OCI-LY1 (cell line): ENCODE measurements at regions not wholly inside any gene's neighbourhood (a gene's known extent, or its start where the extent isn't known, plus 50 kb on each side); places are given as distances from the start of the nearest gene placed in this dataset.

Experiments used
- H2AFZ ChIP-seq: fragments of 200-600 bp; sonication (generic), shearing (Covaris generic); 2 replicates; pipeline ENCODE4 v1.6.0; 2014; ENCODE audit warnings: antibody characterized with exemption, mild to moderate bottlenecking, low read length
- H3F3A ChIP-seq: fragments of 200-600 bp; sonication (generic), shearing (Covaris generic); 2 replicates; pipeline ENCODE4 v1.6.0; 2014; ENCODE audit warnings: mild to moderate bottlenecking, antibody characterized with exemption, low read length, moderate library complexity; ENCODE audit not compliant: insufficient read depth
- H3K27ac ChIP-seq: fragments of 200-600 bp; sonication (generic); 2 replicates; pipeline ENCODE4 v1.5.1; 2014; ENCODE audit warnings: low read length, mixed run types, mild to moderate bottlenecking, low read depth; ENCODE audit not compliant: poor library complexity, severe bottlenecking
- H3K27me3 ChIP-seq: fragments of 200-600 bp; sonication (generic); 2 replicates; pipeline ENCODE4 v1.6.0; 2014; ENCODE audit warnings: antibody characterized with exemption, mild to moderate bottlenecking, low read length, moderate library complexity; ENCODE audit not compliant: insufficient read depth
- H3K36me3 ChIP-seq: fragments of 200-600 bp; sonication (generic); 2 replicates; pipeline ENCODE4 v1.6.1; 2014; ENCODE audit warnings: mild to moderate bottlenecking, antibody characterized with exemption, low read length, moderate library complexity, mixed read lengths; ENCODE audit not compliant: insufficient read depth
- H3K4me1 ChIP-seq: fragments of 200-600 bp; sonication (generic); 2 replicates; pipeline ENCODE4 v1.5.1; 2014; ENCODE audit warnings: mild to moderate bottlenecking, low read length, moderate library complexity; ENCODE audit not compliant: insufficient read depth, severe bottlenecking
- H3K4me2 ChIP-seq: fragments of 200-600 bp; sonication (generic), shearing (Covaris generic); 2 replicates; pipeline ENCODE4 v1.6.1; 2014; ENCODE audit warnings: low read length
- H3K4me3 ChIP-seq: fragments of 200-600 bp; sonication (generic); 2 replicates; pipeline ENCODE4 v1.5.1; 2014; ENCODE audit warnings: low read length, low read depth, mild to moderate bottlenecking, mixed read lengths; ENCODE audit not compliant: poor library complexity, severe bottlenecking
- H3K79me2 ChIP-seq: fragments of 200-600 bp; shearing (Covaris generic); 2 replicates; pipeline ENCODE4 v1.6.1; 2016; ENCODE audit warnings: mixed run types, low read length, mixed read lengths; ENCODE audit not compliant: insufficient read depth
- H3K9ac ChIP-seq: fragments of 200-600 bp; sonication (generic), shearing (Covaris generic); 2 replicates; pipeline ENCODE4 v1.6.1; 2014; ENCODE audit warnings: mild to moderate bottlenecking, low read length, mixed read lengths
- H3K9me2 ChIP-seq: fragments of 200-600 bp; sonication (generic), shearing (Covaris generic); 2 replicates; pipeline ENCODE4 v1.6.1; 2014; ENCODE audit warnings: low read depth, mild to moderate bottlenecking, low read length, mixed read lengths
- H3K9me3 ChIP-seq: fragments of 200-600 bp; shearing (Covaris generic); 2 replicates; pipeline ENCODE4 v1.6.1; 2014; ENCODE audit warnings: low read length, mixed read lengths
- H4K20me1 ChIP-seq: fragments of 200-600 bp; sonication (generic), shearing (Covaris generic); 2 replicates; pipeline ENCODE4 v1.6.0; 2016; ENCODE audit warnings: mild to moderate bottlenecking, low read length; ENCODE audit not compliant: insufficient read depth
- EZH2 ChIP-seq: fragments of 200-600 bp; sonication (generic), shearing (Covaris generic); IDR thresholded peaks from 2 replicates; pipeline ENCODE4 v1.8.0; 2017; ENCODE audit warnings: borderline replicate concordance, mixed run types, mild to moderate bottlenecking, antibody characterized with exemption, low read length, moderate library complexity, mixed read lengths
- TF ChIP-seq, protein P1 (sequence below): fragments of 200-600 bp; sonication (generic), shearing (Covaris generic); IDR thresholded peaks from 2 replicates; pipeline ENCODE4 v1.5.1; 2017; ENCODE audit warnings: mild to moderate bottlenecking, antibody characterized with exemption, low read length, moderate library complexity, mixed read lengths

DNA sequence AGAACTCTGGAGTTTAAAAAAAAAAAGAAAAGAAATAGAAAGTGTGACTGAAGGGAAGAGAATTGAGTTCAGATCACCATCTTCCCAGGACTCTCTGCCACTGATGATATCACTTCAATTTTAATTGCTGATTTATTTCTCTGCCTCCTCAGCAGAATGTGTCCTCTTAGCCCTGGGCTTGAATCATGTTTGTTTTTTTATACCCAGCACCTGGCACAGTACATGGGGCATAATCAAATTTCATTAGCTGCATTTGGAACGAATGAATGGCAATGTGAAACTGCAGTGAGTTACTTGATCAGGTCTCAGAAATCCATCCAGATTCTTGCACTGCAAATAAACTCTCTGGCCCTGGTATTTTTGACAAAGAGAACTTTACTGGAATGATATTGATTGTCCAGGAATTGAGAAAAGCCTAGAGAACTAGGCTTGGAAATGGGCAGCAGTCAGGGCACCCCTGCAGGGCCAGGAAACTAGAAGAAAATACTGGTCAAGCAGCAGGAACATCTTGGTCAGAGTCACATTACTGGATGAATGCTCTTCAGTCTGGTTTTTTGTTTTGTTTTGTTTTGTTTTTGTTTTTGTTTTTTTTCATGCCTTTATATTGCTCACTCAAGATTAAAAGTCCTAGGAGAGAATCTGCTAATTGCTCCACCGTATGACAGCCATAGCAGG, 103.8 kb upstream of the FAM78B start:
- Histone ChIP-seq H3K9ac (no peak overlapping the region), H3K4me2 (no peak overlapping the region)

GRCh38 chr1:166271151-166271538, 104.3 kb upstream of the FAM78B start:
- Histone ChIP-seq H3K9me2 (no peaks in the 10 kb centered on the region), H3K36me3 (no peaks in the 10 kb centered on the region), H3K27ac (no peak overlapping the region), H3K27me3 (no peaks in the 10 kb centered on the region), H3F3A (no peaks in the 10 kb centered on the region), H3K79me2 (no peaks in the 10 kb centered on the region), H3K4me1 (no peaks in the 10 kb centered on the region), H3K9me3 (no peaks in the 10 kb centered on the region), H3K4me2 (no peak overlapping the region), H4K20me1 (no peaks in the 10 kb centered on the region), H3K4me3 (no peak overlapping the region), H2AFZ (no peak overlapping the region), H3K9ac (no peak overlapping the region)
- TF ChIP-seq, protein P1, sequence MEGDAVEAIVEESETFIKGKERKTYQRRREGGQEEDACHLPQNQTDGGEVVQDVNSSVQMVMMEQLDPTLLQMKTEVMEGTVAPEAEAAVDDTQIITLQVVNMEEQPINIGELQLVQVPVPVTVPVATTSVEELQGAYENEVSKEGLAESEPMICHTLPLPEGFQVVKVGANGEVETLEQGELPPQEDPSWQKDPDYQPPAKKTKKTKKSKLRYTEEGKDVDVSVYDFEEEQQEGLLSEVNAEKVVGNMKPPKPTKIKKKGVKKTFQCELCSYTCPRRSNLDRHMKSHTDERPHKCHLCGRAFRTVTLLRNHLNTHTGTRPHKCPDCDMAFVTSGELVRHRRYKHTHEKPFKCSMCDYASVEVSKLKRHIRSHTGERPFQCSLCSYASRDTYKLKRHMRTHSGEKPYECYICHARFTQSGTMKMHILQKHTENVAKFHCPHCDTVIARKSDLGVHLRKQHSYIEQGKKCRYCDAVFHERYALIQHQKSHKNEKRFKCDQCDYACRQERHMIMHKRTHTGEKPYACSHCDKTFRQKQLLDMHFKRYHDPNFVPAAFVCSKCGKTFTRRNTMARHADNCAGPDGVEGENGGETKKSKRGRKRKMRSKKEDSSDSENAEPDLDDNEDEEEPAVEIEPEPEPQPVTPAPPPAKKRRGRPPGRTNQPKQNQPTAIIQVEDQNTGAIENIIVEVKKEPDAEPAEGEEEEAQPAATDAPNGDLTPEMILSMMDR = no peak
- no peak for TF ChIP-seq EZH2

More for the DNA sequence above, 103.8 kb upstream of the FAM78B start:
- no peaks in the 10 kb centered on the region for H3K9me2 ChIP-seq
- no peaks in the 10 kb centered on the region for H3K9me3 ChIP-seq
- no peaks in the 10 kb centered on the region for H3K27me3 ChIP-seq
- H3K4me3 ChIP-seq = no peak overlapping the region
- no peaks in the 10 kb centered on the region for H4K20me1 ChIP-seq
- no peak for TF ChIP-seq EZH2
- TF ChIP-seq, protein P1 = no peak
- H3K27ac ChIP-seq = no peak overlapping the region
- no peaks in the 10 kb centered on the region for H3K36me3 ChIP-seq
- no peak overlapping the region for H2AFZ ChIP-seq
- no peaks in the 10 kb centered on the region for H3K79me2 ChIP-seq
- no peaks in the 10 kb centered on the region for H3K4me1 ChIP-seq
- no peaks in the 10 kb centered on the region for H3F3A ChIP-seq

DNA sequence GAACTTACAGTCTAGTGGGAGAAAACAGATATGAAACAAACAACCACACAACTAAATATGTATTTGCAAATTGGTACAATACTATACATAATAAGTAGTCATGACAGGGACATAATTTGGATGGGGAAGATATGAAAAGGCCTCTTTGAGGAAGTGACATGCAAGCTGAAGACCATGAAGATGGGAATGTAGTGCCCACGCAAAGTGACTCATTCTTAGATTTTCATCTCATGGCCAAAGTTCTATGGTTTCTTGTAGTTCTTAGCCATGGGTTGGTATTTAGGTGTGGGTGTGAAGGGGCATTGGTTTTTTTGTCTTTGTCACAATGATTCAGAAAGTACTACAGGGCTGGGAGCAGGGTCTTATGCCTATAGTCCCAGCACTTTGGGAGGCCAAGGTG, 105.4 kb upstream of the FAM78B start:
- Histone ChIP-seq H3K4me2 (no peak overlapping the region), H3K4me1 (no peaks in the 10 kb centered on the region), H3K27me3 (no peaks in the 10 kb centered on the region), H3K9me2 (no peaks in the 10 kb centered on the region), H3K9ac (no peak overlapping the region), H3F3A (no peaks in the 10 kb centered on the region), H3K4me3 (no peak overlapping the region), H3K36me3 (no peaks in the 10 kb centered on the region), H2AFZ (no peak overlapping the region), H3K9me3 (no peaks in the 10 kb centered on the region), H4K20me1 (no peaks in the 10 kb centered on the region), H3K79me2 (no peaks in the 10 kb centered on the region), H3K27ac (no peak overlapping the region)
- TF ChIP-seq, protein P1 = no peak
- TF ChIP-seq EZH2 = no peak
